ENCODE measurements at regions not wholly inside any gene's neighbourhood (a gene's known extent, or its start where the extent isn't known, plus 50 kb on each side); places are given as distances from the start of the nearest gene placed in this dataset.

DNA sequence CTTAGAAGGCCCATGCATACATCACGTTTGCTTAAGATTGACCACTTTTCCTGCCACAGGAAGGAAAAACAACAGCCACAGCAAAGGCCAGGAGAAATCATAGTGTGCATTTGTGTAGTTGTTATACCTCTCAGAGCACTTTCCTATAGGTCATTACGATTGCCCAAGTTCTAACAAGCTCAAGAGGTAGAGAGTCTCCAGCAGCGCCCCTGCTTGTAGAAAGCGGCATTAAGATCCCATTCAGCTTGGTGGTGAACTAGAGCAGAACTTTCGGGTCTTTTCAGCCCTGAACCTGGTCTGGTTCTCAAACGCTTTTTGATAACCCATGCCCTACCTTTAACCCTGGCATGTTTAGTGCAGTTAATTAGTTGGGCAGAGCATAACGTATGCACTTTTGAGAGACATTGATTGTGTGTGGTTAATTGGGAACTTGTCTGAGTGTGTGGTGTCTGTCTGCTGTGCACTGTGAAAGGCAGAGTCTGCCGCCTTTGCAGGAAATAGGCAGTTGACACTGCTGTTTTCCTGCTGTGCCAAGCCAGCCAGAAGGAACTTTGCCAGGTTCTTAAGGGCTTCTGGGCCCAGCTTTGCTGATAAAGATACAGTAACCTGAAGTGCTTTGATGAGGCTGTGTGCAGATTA, 109.9 kb upstream of the CLMP start:
- POLR2A ChIA-PET, result no interaction called here
- intact Hi-C loops (cut with micrococcal nuclease; ENCODE audit: unreplicated experiment), result no loop called here
- Histone ChIP-seq H3K36me3 (replicated peaks in 1 of 2; ENCODE audit: control insufficient read depth in 1 of 2, insufficient read depth in 2 of 2, low read length in 2 of 2) (no peaks in the 10 kb centered on the region), H3K4me2 (ENCODE audit: low read depth, low read length) (no peak overlapping the region), H2AFZ (ENCODE audit: low read length) (no peak overlapping the region), H3K4me3 (replicated peaks in 1 of 3; ENCODE audit: insufficient read depth in 1 of 3, low read depth in 2 of 3, low read length in 3 of 3) (no peak overlapping the region), H3K27ac (ENCODE audit: extremely low read length, insufficient read depth, low read length) (no peak overlapping the region), H3K27me3 (ENCODE audit: control insufficient read depth in 1 of 2, insufficient read depth in 2 of 2, low read length in 2 of 2) (peaks cover 2 to 53% of the 10 kb centered on the region in 2 experiments; a peak in 3 of 5 replicates), H4K20me1 (ENCODE audit: insufficient read depth, low read length) (no peaks in the 10 kb centered on the region), H3K9me3 (ENCODE audit: low read length) (no peaks in the 10 kb centered on the region), H3K4me1 (ENCODE audit: insufficient read depth, low read length) (no peaks in the 10 kb centered on the region), H3K9ac (ENCODE audit: insufficient read depth, low read depth, low read length) (no peak overlapping the region), H3K79me2 (ENCODE audit: insufficient read depth, low read length) (no peaks in the 10 kb centered on the region)
- FAIRE-seq (no peak), ATAC-seq (peak; percentile 53), DNase-seq (ENCODE audit: low spot score) (no peak)
- no TSS peak for BruUV-seq (replicated peaks)
- 0% methylated on average over 5 of the region's 8 CpGs for WGBS (ENCODE audit: low lambda C conversion rate)
- in situ Hi-C loops (cut with HindIII; ENCODE audit: extremely low pct_ligation_motif_present, low pct_unique_long_range_greater_than_20kb), result loop anchor here (5.0 kb wide), 1 partner anchor 172 kb away; no protein-coding TSS in a partner anchor
- CTCF ChIA-PET (ENCODE audit: low intra/inter-chr PET ratio, low total read pairs), result no interaction called here
- TF ChIP-seq ZNF17 (CRISPR knock-in tag; IDR thresholded peaks at IDR 0.05), result no peak
- TF ChIP-seq ZNF232 (CRISPR knock-in tag; IDR thresholded peaks at IDR 0.05; ENCODE audit: borderline replicate concordance), result no peak
- no peak for TF ChIP-seq TBL1XR1 (IDR thresholded peaks at IDR 0.05; ENCODE audit: borderline replicate concordance, low read length, partially characterized antibody)
- TF ChIP-seq, protein P1, sequence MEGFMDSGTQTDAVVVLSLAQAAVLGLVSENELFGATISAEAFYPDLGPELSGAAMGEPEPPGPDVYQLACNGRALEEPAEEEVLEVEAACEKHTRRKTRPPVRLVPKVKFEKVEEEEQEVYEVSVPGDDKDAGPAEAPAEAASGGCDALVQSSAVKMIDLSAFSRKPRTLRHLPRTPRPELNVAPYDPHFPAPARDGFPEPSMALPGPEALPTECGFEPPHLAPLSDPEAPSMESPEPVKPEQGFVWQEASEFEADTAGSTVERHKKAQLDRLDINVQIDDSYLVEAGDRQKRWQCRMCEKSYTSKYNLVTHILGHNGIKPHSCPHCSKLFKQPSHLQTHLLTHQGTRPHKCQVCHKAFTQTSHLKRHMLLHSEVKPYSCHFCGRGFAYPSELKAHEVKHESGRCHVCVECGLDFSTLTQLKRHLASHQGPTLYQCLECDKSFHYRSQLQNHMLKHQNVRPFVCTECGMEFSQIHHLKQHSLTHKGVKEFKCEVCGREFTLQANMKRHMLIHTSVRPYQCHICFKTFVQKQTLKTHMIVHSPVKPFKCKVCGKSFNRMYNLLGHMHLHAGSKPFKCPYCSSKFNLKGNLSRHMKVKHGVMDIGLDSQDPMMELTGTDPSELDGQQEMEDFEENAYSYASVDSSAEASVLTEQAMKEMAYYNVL (CRISPR knock-in tag; IDR thresholded peaks at IDR 0.05; ENCODE audit: borderline replicate concordance), result no peak
- no peak for TF ChIP-seq ATM (IDR thresholded peaks at IDR 0.05; ENCODE audit: borderline replicate concordance)
- no peak for TF ChIP-seq SALL2 (CRISPR knock-in tag; IDR thresholded peaks at IDR 0.05)
- TF ChIP-seq, protein P2, sequence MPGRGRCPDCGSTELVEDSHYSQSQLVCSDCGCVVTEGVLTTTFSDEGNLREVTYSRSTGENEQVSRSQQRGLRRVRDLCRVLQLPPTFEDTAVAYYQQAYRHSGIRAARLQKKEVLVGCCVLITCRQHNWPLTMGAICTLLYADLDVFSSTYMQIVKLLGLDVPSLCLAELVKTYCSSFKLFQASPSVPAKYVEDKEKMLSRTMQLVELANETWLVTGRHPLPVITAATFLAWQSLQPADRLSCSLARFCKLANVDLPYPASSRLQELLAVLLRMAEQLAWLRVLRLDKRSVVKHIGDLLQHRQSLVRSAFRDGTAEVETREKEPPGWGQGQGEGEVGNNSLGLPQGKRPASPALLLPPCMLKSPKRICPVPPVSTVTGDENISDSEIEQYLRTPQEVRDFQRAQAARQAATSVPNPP (CRISPR knock-in tag; IDR thresholded peaks at IDR 0.05), result no peak
- TF ChIP-seq, protein P3, sequence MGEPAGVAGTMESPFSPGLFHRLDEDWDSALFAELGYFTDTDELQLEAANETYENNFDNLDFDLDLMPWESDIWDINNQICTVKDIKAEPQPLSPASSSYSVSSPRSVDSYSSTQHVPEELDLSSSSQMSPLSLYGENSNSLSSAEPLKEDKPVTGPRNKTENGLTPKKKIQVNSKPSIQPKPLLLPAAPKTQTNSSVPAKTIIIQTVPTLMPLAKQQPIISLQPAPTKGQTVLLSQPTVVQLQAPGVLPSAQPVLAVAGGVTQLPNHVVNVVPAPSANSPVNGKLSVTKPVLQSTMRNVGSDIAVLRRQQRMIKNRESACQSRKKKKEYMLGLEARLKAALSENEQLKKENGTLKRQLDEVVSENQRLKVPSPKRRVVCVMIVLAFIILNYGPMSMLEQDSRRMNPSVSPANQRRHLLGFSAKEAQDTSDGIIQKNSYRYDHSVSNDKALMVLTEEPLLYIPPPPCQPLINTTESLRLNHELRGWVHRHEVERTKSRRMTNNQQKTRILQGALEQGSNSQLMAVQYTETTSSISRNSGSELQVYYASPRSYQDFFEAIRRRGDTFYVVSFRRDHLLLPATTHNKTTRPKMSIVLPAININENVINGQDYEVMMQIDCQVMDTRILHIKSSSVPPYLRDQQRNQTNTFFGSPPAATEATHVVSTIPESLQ (CRISPR knock-in tag; conservative IDR thresholded peaks at IDR 0.05), result no peak
- no peak for TF ChIP-seq RARA (CRISPR knock-in tag; IDR thresholded peaks at IDR 0.05)
- TF ChIP-seq CENPT (CRISPR knock-in tag; IDR thresholded peaks at IDR 0.05; ENCODE audit: low read depth), result no peak
- TF ChIP-seq ZNF333 (CRISPR knock-in tag; IDR thresholded peaks at IDR 0.05; ENCODE audit: borderline replicate concordance), result no peak
- TF ChIP-seq, protein P4, sequence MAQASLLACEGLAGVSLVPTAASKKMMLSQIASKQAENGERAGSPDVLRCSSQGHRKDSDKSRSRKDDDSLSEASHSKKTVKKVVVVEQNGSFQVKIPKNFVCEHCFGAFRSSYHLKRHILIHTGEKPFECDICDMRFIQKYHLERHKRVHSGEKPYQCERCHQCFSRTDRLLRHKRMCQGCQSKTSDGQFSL (CRISPR knock-in tag; IDR thresholded peaks at IDR 0.05), result no peak
- TF ChIP-seq, protein P5, sequence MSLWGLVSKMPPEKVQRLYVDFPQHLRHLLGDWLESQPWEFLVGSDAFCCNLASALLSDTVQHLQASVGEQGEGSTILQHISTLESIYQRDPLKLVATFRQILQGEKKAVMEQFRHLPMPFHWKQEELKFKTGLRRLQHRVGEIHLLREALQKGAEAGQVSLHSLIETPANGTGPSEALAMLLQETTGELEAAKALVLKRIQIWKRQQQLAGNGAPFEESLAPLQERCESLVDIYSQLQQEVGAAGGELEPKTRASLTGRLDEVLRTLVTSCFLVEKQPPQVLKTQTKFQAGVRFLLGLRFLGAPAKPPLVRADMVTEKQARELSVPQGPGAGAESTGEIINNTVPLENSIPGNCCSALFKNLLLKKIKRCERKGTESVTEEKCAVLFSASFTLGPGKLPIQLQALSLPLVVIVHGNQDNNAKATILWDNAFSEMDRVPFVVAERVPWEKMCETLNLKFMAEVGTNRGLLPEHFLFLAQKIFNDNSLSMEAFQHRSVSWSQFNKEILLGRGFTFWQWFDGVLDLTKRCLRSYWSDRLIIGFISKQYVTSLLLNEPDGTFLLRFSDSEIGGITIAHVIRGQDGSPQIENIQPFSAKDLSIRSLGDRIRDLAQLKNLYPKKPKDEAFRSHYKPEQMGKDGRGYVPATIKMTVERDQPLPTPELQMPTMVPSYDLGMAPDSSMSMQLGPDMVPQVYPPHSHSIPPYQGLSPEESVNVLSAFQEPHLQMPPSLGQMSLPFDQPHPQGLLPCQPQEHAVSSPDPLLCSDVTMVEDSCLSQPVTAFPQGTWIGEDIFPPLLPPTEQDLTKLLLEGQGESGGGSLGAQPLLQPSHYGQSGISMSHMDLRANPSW (CRISPR knock-in tag; IDR thresholded peaks at IDR 0.05; ENCODE audit: borderline replicate concordance), result no peak
- TF ChIP-seq YY1 (IDR thresholded peaks at IDR 0.05; ENCODE audit: insufficient read depth, insufficient replicate concordance, low read depth, low read length), result no peak

Data from HepG2 (cell line).